ENCODE measurements at regions not wholly inside any gene's neighbourhood (a gene's known extent, or its start where the extent isn't known, plus 50 kb on each side); places are given as distances from the start of the nearest gene placed in this dataset.

GRCh38 chr5:56479126-56479525 is 246.0 kb upstream of the ANKRD55 start:
- DNase-seq: no peak

- no peak for DNase-seq
Measured at GRCh38 chr5:56478062-56478461, 244.9 kb upstream of the ANKRD55 start.

- DNase-seq: no peak
Measured at GRCh38 chr5:56476487-56476856, 243.3 kb upstream of the ANKRD55 start.

- no peak for DNase-seq
Measured at GRCh38 chr5:56475689-56476486, 242.8 kb upstream of the ANKRD55 start.

- no peak for DNase-seq
Measured at GRCh38 chr5:56471707-56472106, 238.6 kb upstream of the ANKRD55 start.

GRCh38 chr5:56470007-56470406 is 236.9 kb upstream of the ANKRD55 start:
- DNase-seq: no peak

GRCh38 chr5:56468277-56468676 is 235.1 kb upstream of the ANKRD55 start:
- no peak for DNase-seq

GRCh38 chr5:56467176-56467717 is 234.1 kb upstream of the ANKRD55 start:
- no peak for DNase-seq

GRCh38 chr5:56466136-56466816 is 233.1 kb upstream of the ANKRD55 start:
- DNase-seq: no peak

GRCh38 chr5:56465769-56466135 is 232.6 kb upstream of the ANKRD55 start:
- no peak for DNase-seq

- no peak for DNase-seq
Measured at GRCh38 chr5:56464935-56465768, 232.0 kb upstream of the ANKRD55 start.

GRCh38 chr5:56463944-56464571 is 230.9 kb upstream of the ANKRD55 start:
- no peak for DNase-seq

GRCh38 chr5:56461584-56461983 is 228.5 kb upstream of the ANKRD55 start:
- no peak for DNase-seq

GRCh38 chr5:56460681-56461191 is 227.6 kb upstream of the ANKRD55 start:
- DNase-seq: peak; percentile 19

- DNase-seq: no peak
Measured at GRCh38 chr5:56460195-56460546, 227.0 kb upstream of the ANKRD55 start.

GRCh38 chr5:56459394-56460194 is 226.5 kb upstream of the ANKRD55 start:
- no peak for DNase-seq

GRCh38 chr5:56457887-56458812 is 225.0 kb upstream of the ANKRD55 start:
- DNase-seq: no peak

- DNase-seq: no peak
Measured at GRCh38 chr5:56456002-56456401, 222.9 kb upstream of the ANKRD55 start.

- no peak for DNase-seq
Measured at GRCh38 chr5:56455417-56455816, 222.3 kb upstream of the ANKRD55 start.

- no peak for DNase-seq
Measured at GRCh38 chr5:56454219-56454862, 221.2 kb upstream of the ANKRD55 start.
